K562 (cell line): ENCODE measurements at regions not wholly inside any gene's neighbourhood (a gene's known extent, or its start where the extent isn't known, plus 50 kb on each side); places are given as distances from the start of the nearest gene placed in this dataset.

Source experiments
- BRF1 ChIP-seq: IDR thresholded peaks from 3 replicates; pipeline ENCODE4 v1.6.1; 2011; ENCODE audit warnings: borderline replicate concordance, mild to moderate bottlenecking; ENCODE audit not compliant: insufficient read length; ENCODE audit errors: extremely low read depth
- CEBPB ChIP-seq: fragments of 450-650 bp; IDR thresholded peaks from 2 replicates; pipeline ENCODE4 v1.6.1; 2016; ENCODE audit warnings: missing genetic modification characterization, missing compliant biosample characterization
- CHD4 ChIP-seq: fragments of 200-600 bp; sonication (generic); IDR thresholded peaks from 3 replicates; pipeline ENCODE4 v1.6.1; 2012; ENCODE audit warnings: low read depth, mild to moderate bottlenecking, mixed read lengths, low read length, inconsistent platforms; ENCODE audit not compliant: insufficient read depth, insufficient replicate concordance, poor library complexity, severe bottlenecking
- CTCF ChIP-seq, 3 experiments: IDR thresholded peaks in 2 of 3; conservative IDR thresholded peaks in 1 of 3; 2 replicates each; pipeline ENCODE4 v1.5.1; 2011 to 2012; ENCODE audit warnings: low read length in 3 of 3, mild to moderate bottlenecking in 3 of 3, control low read depth in 2 of 3, improper control_type of control experiment in 1 of 3, inconsistent platforms in 1 of 3, low read depth in 1 of 3, mixed read lengths in 1 of 3, moderate library complexity in 1 of 3; ENCODE audit not compliant: insufficient read depth in 2 of 3
- JUN ChIP-seq, 2 experiments: sonication (generic) in 1 of 2; formaldehyde crosslinking in 1 of 2; IDR thresholded peaks; 2 replicates each; pipeline versions ENCODE4 v1.6.1 to v1.8.0; 2012 to 2022; ENCODE audit warnings: borderline replicate concordance in 2 of 2, mild to moderate bottlenecking in 2 of 2, improper control_type of control experiment in 1 of 2, low read depth in 1 of 2, low read length in 1 of 2, missing genetic modification reagents in 1 of 2
- MEF2A ChIP-seq: IDR thresholded peaks from 2 replicates; pipeline ENCODE4 v1.6.1; 2011; ENCODE audit warnings: low read depth, mild to moderate bottlenecking, low read length, moderate library complexity; ENCODE audit not compliant: control insufficient read depth
- MNT ChIP-seq, 2 experiments: fragments of 450-650 bp; conservative IDR thresholded peaks; 2 replicates each; pipeline ENCODE4 v1.6.1; 2017; ENCODE audit warnings: mild to moderate bottlenecking in 2 of 2, moderate library complexity in 2 of 2
- NFE2L1 ChIP-seq: fragments of 450-650 bp; IDR thresholded peaks from 2 replicates; pipeline ENCODE4 v1.6.1; 2016; ENCODE audit warnings: missing genetic modification characterization, low read depth, mild to moderate bottlenecking, missing compliant biosample characterization, moderate library complexity, borderline replicate concordance
- NFRKB ChIP-seq: fragments of 450-650 bp; IDR thresholded peaks from 2 replicates; pipeline ENCODE4 v1.6.1; 2016; ENCODE audit warnings: low read depth
- SP1 ChIP-seq: sonication (generic); formaldehyde crosslinking; IDR thresholded peaks from 2 replicates; pipeline ENCODE4 v1.8.1; 2022; ENCODE audit warnings: mild to moderate bottlenecking, missing genetic modification reagents
- TF ChIP-seq, protein P1 (sequence below): sonication (generic); formaldehyde crosslinking; IDR thresholded peaks from 2 replicates; pipeline ENCODE4 v1.8.0; 2023; ENCODE audit warnings: mild to moderate bottlenecking, missing genetic modification reagents

DNA sequence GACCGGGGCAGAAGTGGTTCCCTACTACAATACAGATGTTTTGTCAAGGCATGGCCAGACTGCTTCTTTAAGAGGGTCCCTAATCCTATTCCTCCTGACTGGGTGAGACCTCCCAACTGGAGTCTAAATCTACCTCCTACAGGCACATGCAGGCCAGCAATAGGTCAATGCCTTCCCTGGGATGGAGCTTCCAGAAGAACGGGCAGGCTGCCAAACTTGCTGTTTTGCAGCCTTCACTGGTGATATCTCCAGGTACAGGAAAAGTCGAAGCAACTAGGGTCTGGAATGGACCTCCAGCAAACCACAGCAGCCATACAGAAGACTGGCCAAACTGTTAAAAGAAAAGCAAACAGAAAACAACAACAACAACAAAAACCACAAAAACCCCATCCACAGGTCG is 678.4 kb upstream of the DIAPH2 start:
- TF ChIP-seq CTCF (IDR thresholded peaks at IDR 0.05 in 2 of 3, conservative IDR thresholded peaks at IDR 0.05 in 1 of 3; ENCODE audit: insufficient read depth in 2 of 3, low read depth in 1 of 3, low read length in 3 of 3) (no peak), JUN (IDR thresholded peaks at IDR 0.05; ENCODE audit: borderline replicate concordance, low read depth, low read length) (no peak), JUN (CRISPR knock-in tag; IDR thresholded peaks at IDR 0.05; ENCODE audit: borderline replicate concordance) (no peak), BRF1 (no peak), MEF2A (no peak), CEBPB (tag) (no peak), CHD4 (no peak), NFRKB (no peak), MNT (conservative IDR thresholded peaks at IDR 0.05) (no peak), NFE2L1 (no peak), SP1 (CRISPR knock-in tag) (no peak)
- TF ChIP-seq, protein P1, sequence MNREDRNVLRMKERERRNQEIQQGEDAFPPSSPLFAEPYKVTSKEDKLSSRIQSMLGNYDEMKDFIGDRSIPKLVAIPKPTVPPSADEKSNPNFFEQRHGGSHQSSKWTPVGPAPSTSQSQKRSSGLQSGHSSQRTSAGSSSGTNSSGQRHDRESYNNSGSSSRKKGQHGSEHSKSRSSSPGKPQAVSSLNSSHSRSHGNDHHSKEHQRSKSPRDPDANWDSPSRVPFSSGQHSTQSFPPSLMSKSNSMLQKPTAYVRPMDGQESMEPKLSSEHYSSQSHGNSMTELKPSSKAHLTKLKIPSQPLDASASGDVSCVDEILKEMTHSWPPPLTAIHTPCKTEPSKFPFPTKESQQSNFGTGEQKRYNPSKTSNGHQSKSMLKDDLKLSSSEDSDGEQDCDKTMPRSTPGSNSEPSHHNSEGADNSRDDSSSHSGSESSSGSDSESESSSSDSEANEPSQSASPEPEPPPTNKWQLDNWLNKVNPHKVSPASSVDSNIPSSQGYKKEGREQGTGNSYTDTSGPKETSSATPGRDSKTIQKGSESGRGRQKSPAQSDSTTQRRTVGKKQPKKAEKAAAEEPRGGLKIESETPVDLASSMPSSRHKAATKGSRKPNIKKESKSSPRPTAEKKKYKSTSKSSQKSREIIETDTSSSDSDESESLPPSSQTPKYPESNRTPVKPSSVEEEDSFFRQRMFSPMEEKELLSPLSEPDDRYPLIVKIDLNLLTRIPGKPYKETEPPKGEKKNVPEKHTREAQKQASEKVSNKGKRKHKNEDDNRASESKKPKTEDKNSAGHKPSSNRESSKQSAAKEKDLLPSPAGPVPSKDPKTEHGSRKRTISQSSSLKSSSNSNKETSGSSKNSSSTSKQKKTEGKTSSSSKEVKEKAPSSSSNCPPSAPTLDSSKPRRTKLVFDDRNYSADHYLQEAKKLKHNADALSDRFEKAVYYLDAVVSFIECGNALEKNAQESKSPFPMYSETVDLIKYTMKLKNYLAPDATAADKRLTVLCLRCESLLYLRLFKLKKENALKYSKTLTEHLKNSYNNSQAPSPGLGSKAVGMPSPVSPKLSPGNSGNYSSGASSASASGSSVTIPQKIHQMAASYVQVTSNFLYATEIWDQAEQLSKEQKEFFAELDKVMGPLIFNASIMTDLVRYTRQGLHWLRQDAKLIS (CRISPR knock-in tag) = no peak
